ENCODE measurements at regions not wholly inside any gene's neighbourhood (a gene's known extent, or its start where the extent isn't known, plus 50 kb on each side); places are given as distances from the start of the nearest gene placed in this dataset.
"Not testable (repeated sequence)": the region's sequence is repeated elsewhere in the genome, so short reads cannot be mapped to it uniquely, and the experiment has no call there.

- DNase-seq, result no peak
Observed at GRCh38 chr1:228945885-228946284, 210.6 kb downstream of the RHOU start.

- not testable (repeated sequence) for DNase-seq
Observed at GRCh38 chr1:228949617-228950016, 214.3 kb downstream of the RHOU start.

DNA sequence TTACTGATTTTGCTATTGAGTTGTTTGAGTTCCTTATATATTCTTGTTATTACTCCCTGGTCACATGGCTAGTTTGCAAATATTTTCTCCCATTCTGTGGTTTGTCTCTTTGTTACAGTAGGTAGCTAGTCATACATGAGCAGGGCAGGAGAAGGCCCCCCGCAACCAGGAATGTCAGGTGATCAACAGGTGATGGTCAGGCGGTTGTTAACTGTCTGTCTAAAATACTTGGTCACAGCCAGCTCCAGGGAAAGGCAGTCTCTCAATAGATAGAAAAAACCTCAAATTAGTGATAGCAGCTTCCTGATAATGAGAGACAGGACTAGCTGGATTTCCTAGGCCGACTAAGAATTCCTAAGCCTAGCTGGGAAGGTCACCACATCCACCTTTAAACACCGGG lies 217.9 kb downstream of the RHOU start:
- DNase-seq, result no peak

DNA sequence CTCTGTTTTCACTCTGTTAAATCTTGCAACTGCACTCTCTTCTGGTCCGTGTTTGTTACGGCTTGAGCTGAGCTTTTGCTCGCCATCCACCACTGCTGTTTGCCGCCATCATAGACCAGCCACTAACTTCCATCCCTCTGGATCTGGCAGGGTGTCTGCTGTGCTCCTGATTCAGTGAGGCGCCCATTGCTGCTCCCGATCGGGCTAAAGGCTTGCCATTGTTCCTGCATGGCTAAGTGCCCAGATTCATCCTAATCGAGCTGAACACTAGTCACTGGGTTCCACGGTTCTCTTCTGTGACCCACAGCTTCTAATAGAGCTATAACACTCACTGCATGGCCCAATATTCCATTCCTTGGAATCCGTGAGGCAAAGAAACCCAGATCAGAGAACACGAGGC lies 218.5 kb downstream of the RHOU start:
- not testable (repeated sequence) for DNase-seq

- DNase-seq, result no peak
Observed at GRCh38 chr1:228955691-228956090, 220.4 kb downstream of the RHOU start.

DNA sequence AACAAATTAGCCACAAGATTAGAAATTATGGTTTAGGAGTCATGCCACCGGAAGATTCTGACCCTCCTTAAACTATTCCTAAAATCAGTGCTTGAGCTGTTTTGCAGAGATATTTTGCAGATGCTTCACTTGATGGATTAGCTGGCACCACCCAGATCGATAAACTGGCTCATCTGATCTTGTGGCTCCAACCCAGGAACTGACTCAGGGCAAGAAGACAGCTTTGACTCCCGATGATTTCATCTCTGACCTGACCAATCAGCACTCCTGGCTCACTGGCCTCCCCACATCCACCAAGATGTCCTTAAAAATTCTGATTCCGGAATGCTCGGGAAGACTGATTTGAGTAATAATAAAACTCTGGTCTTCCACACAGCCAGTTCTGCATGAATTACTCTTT lies 221.6 kb downstream of the RHOU start:
- DNase-seq, result no peak

DNA sequence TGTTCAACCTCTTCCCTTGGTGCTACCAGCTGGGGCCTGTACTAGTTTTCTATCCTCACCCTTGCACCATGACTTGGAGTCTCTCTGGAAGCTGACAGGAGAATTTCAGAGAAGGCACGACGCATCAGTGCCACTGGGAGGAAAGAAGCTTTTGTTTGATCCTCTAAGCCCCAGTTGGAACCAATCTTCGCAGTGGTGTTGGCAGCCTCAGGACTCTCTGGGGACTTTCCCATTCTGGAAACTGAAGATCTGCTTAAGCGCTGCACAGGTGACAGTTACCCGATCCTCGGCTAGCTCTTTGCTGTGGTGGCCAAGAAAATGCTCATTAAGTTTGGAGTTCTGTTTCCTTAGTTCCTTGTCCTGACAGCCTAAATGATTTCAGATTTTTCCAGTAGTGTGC lies 222.3 kb downstream of the RHOU start:
- no peak for DNase-seq

DNA sequence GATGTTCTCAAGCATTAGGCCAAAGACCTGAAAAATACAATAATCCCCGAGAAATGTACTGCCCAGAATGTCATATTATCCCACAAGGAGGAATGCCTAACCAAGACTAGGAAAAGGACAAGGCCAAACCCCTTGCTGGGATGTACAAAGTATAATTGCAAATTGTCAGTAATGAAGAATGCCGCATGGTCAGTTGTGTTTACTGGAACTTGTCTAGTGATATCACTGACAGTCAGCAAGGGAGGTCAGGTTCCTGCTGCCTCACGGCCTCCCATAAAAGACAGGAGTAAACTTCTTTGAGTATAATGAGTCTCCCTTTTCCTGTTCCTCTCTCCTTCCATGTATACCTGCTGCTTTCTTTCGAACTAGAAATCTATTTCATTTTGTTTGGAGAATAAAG lies 222.8 kb downstream of the RHOU start:
- no peak for DNase-seq

GRCh38 chr1:228958741-228959140 lies 223.5 kb downstream of the RHOU start:
- DNase-seq, result no peak

GRCh38 chr1:228960705-228961104 lies 225.4 kb downstream of the RHOU start:
- no peak for DNase-seq

DNA sequence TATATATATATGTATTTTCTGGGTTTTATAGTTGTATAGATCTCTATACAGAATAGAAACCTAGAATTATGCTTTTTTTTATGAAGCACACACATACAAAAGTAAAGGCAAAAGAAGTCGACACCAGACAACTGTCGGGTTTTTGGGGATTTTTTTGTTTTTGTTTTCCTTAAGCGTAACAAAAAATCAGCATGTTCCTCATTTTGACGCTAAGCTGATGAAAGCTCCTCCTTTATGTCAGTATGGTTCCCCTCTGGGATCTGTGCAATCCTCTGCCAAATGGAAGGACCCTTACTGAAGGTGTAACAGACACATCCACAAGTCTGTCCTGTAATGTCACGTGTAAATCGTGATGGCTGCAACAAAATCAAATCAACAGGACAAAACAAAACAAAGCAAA lies 226.2 kb downstream of the RHOU start:
- DNase-seq, result no peak

- no peak for DNase-seq
Observed at GRCh38 chr1:228963795-228964177, 228.5 kb downstream of the RHOU start.

- no peak for DNase-seq
Observed at GRCh38 chr1:228964178-228965089, 229.2 kb downstream of the RHOU start.

GRCh38 chr1:228968891-228969606 lies 233.8 kb downstream of the RHOU start:
- no peak for DNase-seq

- no peak for DNase-seq
Observed at GRCh38 chr1:228969953-228970800, 234.9 kb downstream of the RHOU start.

DNA sequence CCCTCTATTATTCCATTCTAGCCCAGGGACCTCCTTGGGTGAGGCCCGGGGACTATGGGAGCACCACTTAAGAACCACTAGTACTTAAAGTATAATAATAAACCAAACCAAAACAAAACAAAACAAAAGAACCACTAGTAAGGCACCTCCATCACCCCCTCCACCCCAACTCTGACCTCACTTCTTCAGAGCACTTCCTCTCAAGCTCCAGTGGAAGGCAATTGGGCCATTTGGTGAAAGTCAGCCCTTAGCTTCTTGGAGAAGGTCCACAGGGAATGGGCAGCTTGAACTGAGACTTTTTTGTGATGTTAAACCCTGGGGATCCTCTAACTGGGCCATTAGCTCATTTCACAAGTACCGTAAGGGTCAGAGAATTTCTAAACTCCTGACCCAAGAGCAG lies 237.3 kb downstream of the RHOU start:
- no peak for DNase-seq

DNA sequence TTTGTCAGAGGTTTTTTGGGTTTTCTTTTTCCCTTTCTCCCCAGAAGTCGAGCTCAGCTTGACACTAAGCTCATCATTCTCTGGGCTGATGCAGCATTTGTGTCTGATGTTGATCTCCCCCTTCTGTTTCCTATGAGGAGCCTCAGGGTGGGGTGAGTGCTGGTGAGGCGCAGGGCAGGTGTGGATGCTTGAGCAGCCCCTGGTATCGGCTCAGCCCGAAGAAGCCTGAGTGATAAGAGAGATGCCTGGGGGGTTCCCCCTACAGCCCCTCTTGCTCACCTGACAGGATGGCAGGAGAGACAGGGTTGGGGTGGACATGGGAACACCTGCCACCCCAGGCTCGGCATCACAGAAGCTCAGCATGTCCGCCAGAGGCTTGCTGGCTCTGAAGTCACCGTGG lies 239.0 kb downstream of the RHOU start:
- DNase-seq, result no peak

GRCh38 chr1:228975238-228975907 lies 240.1 kb downstream of the RHOU start:
- no peak for DNase-seq

GRCh38 chr1:228976316-228976715 lies 241.0 kb downstream of the RHOU start:
- DNase-seq, result no peak

DNA sequence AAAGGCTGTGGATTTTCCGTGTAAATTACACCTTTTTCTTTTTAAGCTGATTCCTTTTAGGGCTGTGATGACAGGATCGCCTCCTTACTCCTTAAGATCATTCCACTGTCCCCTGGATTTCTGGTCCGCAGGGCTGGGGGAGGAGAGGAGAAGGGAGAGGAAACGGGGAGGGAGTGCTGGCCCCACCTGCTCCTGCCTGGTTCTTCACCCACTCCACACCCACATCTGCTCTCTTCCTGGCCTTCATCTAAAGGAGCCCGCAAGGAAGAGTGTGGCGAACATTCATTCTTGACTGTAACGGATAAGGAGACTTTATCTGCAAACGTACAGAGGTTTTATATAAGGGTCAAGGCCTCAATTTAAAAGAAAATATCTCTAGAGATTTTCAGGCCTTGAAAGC lies 242.0 kb downstream of the RHOU start:
- no peak for DNase-seq

DNA sequence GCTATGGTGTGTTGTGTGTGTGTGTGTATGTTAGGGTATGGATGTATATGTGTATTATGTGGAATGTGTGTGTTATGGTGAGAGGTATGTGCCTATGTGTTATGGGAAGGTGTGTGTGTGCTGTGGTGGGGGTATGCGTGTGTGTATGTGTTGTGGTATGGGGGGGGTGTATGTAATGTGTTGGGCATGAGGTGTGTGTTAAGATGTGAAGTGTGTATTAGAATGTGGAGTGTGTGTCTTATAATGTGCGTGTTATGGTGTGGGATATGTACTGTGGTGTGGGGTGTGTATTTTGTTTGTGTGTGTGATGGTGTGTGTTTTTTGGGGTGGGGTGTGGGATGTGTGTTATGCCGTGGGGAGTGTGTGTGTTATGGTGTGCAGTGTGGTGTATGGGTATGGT lies 242.5 kb downstream of the RHOU start:
- DNase-seq, result no peak

GRCh38 chr1:228978484-228979324 lies 243.4 kb downstream of the RHOU start:
- DNase-seq, result no peak
